ENCODE measurements at regions not wholly inside any gene's neighbourhood (a gene's known extent, or its start where the extent isn't known, plus 50 kb on each side); places are given as distances from the start of the nearest gene placed in this dataset.

- DNase-seq (ENCODE audit: low read depth in 2 of 2) = no peak
Measured at GRCh38 chr4:147423229-147423628, 57.7 kb upstream of the EDNRA start.

GRCh38 chr4:147425019-147425418 lies 55.9 kb upstream of the EDNRA start:
- DNase-seq (ENCODE audit: low read depth in 2 of 2) = no peak

- DNase-seq (ENCODE audit: low read depth in 2 of 2) = no peak
Measured at GRCh38 chr4:147428583-147428982, 52.3 kb upstream of the EDNRA start.

- no peak for DNase-seq (ENCODE audit: low read depth in 2 of 2)
Measured at GRCh38 chr4:147430111-147430510, 50.8 kb upstream of the EDNRA start.
